ENCODE measurements at regions not wholly inside any gene's neighbourhood (a gene's known extent, or its start where the extent isn't known, plus 50 kb on each side); places are given as distances from the start of the nearest gene placed in this dataset.

DNA sequence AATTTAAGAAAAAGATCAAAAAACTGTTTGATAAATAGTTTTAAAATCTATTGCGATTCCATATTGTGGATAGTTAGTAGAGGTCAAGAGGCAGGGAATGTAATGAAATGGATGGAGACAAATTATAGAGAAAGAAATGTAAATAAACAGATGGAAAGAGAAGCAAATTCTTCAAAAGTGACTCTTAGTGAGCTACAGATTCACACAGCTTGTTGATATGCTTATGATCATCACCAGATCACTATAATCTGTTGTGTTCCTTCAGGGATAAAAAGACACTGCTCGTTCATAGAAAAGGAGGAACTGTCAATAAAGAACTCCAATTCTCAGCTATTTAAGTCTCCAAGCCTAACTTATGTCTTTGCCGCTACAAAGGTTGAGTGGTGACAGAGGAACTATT is 251.4 kb upstream of the SEMA3C start:
- H3K4me3 ChIP-seq (ENCODE audit: low read depth, low read length): no peak overlapping the region
- no peak for TF ChIP-seq CTCF (IDR thresholded peaks at IDR 0.05; ENCODE audit: borderline replicate concordance, insufficient read depth, low read depth, low read length)

- no peak overlapping the region for H3K4me3 ChIP-seq (ENCODE audit: low read depth, low read length)
- no peak for TF ChIP-seq CTCF (IDR thresholded peaks at IDR 0.05; ENCODE audit: borderline replicate concordance, insufficient read depth, low read depth, low read length)
Measured at GRCh38 chr7:81167934-81168333, 249.1 kb upstream of the SEMA3C start.

DNA sequence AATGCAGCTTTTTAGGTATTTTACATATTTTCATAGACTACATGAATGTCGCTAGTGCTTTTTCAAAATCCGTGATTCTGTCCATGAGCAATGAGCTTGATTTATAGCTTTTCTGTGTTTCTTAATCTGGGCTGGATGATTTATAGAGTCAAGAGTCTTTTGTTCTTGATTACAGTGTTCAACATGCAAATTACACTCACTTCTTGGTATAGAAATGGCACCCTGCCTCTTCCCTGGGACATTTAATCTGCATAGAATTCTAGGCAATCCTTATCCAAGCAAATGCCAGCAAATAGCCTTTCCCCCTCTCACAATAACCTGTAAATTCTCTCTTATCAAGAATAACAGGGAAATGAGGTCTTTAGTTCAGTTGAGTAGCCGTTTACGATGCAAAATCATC is 246.2 kb upstream of the SEMA3C start:
- no peak for TF ChIP-seq CTCF (IDR thresholded peaks at IDR 0.05; ENCODE audit: borderline replicate concordance, insufficient read depth, low read depth, low read length)
- H3K4me3 ChIP-seq (ENCODE audit: low read depth, low read length): no peak overlapping the region

DNA sequence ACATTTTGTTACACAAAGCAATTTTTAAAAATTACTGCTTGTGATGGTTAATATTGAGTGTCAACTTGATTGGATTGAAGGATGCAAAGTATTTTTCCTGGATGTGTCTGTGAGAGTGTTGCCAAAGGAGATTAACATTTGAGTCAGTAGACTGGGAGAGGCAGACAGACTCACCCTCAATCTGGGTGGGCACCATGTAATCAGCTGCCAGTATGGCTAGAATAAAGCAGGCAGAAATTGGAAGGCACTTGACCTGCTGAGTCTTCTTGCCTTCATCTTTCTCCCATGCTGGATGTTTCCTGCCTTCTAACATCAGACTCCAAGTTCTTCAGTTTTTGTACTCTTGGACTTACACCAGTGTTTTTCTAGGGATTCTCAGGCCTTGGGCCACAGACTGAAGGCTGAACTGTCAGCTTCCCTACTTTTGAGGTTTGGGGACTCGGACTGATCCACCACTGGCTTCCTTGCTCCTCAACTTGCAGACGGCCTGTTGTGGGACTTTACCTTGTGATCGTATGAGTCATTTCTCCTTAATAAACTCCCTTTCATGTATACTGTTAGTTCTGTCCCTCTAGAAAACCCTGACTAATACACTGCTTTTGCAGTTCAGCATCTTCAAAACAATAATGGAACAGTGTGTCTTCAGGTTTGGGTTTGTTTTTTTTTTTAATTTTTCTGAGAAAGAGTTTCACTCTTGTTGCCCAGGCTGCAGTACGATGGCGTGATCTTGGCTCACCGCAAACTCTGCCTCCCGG is 244.1 kb upstream of the SEMA3C start:
- no peak overlapping the region for H3K4me3 ChIP-seq (ENCODE audit: low read depth, low read length)
- TF ChIP-seq CTCF (IDR thresholded peaks at IDR 0.05; ENCODE audit: borderline replicate concordance, insufficient read depth, low read depth, low read length): no peak

DNA sequence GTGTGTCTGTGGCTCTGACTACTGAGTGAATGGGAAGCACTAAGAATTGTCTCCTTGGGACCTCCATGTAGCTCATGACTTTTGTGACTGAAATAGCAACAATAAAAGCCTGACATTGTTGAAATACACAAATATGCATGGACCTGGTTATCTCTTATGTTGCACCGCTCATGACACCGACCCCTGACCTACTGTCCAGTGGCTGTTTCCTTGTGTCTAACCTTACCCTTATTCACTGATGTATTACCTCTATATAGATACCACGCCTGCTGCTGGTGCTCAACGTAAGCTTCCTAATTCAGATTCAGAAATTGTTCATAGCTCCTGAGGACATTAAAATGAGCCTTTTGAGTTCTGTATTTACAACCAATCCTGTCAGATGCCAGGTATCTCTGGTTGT is 243.4 kb upstream of the SEMA3C start:
- H3K4me3 ChIP-seq (ENCODE audit: low read depth, low read length): no peak overlapping the region
- no peak for TF ChIP-seq CTCF (IDR thresholded peaks at IDR 0.05; ENCODE audit: borderline replicate concordance, insufficient read depth, low read depth, low read length)

DNA sequence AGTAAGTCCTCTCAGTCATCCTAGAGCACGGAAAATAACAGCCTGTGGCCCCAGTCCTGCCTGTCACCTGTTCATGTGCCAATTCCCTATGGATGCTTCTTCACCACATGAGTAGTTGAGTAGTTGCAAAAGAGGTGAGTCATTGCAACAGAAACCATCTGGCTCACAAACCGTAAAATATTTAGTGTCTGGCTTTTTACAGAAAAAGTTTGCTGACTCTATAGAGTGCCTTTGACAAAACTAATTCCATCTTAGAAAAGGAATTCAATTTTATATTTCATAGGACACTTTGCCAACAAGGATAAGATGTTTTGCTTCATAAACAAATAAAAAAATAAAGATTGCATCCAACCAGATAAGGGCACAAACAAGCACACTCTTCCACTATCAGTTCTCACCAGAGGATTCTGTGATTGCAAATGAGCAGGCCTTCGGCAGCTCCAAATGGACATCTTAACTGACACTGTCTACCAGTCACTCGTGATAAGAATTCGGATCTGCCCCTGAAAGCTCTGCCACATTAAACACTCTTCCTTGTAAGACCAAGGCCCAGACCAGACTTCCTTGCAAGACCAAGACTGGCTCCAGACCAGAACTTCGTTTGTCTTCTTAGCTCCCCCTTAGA is 242.7 kb upstream of the SEMA3C start:
- H3K4me3 ChIP-seq (ENCODE audit: low read depth, low read length): no peak overlapping the region
- TF ChIP-seq CTCF (IDR thresholded peaks at IDR 0.05; ENCODE audit: borderline replicate concordance, insufficient read depth, low read depth, low read length): no peak

DNA sequence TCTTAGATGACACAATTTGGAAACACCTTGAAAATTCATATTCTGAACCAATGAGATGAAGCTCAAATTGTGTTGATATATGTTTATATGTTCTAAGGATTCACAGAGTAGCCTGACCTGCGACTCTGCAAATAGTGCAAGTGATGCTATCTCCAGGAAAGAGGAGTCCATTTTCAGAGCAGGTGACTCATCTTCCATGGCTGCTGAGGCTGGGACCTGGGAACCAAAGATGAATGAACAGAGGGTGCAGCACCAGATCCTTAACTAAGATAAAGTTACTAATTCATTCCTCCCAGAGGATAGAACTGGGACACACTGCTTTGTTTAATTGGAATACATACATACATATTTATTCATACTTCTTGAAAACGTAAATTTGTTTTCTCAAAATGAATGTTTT is 240.6 kb upstream of the SEMA3C start:
- no peak overlapping the region for H3K4me3 ChIP-seq (ENCODE audit: low read depth, low read length)
- TF ChIP-seq CTCF (IDR thresholded peaks at IDR 0.05; ENCODE audit: borderline replicate concordance, insufficient read depth, low read depth, low read length): no peak

Data from GM12875 (cell line).